HEK293T (cell line): ENCODE measurements at regions not wholly inside any gene's neighbourhood (a gene's known extent, or its start where the extent isn't known, plus 50 kb on each side); places are given as distances from the start of the nearest gene placed in this dataset.

Source experiments
- CTCF ChIA-PET: fragments of 350-600 bp; formaldehyde crosslinking; extraction: SDS; loops from one replicate; lab custom pipeline; 2021; ENCODE audit warnings: antibody characterized with exemption, inconsistent platforms; lab: Yijun Ruan, JAX
- POLR2A ChIA-PET: fragments of 350-600 bp; formaldehyde crosslinking; extraction: SDS; loops from one replicate; lab custom pipeline; 2020; ENCODE audit warnings: antibody characterized with exemption, inconsistent platforms; lab: Yijun Ruan, JAX
- DNase-seq: peaks from one replicate; pipeline ENCODE4 v3.0.0; 2012; ENCODE audit warnings: mixed read lengths; ENCODE audit errors: extremely low spot score
- ARNT ChIP-seq: fragments of 450-650 bp; IDR thresholded peaks from 2 replicates; pipeline ENCODE4 v1.6.1; 2017; ENCODE audit warnings: mild to moderate bottlenecking
- BHLHE40 ChIP-seq: fragments of 450-650 bp; IDR thresholded peaks from 2 replicates; pipeline ENCODE4 v1.6.1; 2016; ENCODE audit warnings: mild to moderate bottlenecking, moderate library complexity, borderline replicate concordance
- CTBP1 ChIP-seq: fragments of 450-650 bp; IDR thresholded peaks from 2 replicates; pipeline ENCODE4 v1.6.1; 2016; ENCODE audit warnings: borderline replicate concordance
- ELF4 ChIP-seq: fragments of 450-650 bp; IDR thresholded peaks from 2 replicates; pipeline ENCODE4 v1.6.1; 2017; ENCODE audit warnings: antibody characterized with exemption
- FOXA1 ChIP-seq: fragments of 450-650 bp; IDR thresholded peaks from 2 replicates; pipeline ENCODE4 v1.6.1; 2016; ENCODE audit warnings: mild to moderate bottlenecking
- FOXK2 ChIP-seq: fragments of 450-650 bp; IDR thresholded peaks from 2 replicates; pipeline ENCODE4 v1.6.1; 2016; ENCODE audit warnings: mild to moderate bottlenecking
- FOXM1 ChIP-seq: fragments of 450-650 bp; IDR thresholded peaks from 2 replicates; pipeline ENCODE4 v1.6.1; 2017; ENCODE audit warnings: mild to moderate bottlenecking, borderline replicate concordance
- HDGF ChIP-seq: fragments of 450-650 bp; IDR thresholded peaks from 2 replicates; pipeline ENCODE4 v1.6.1; 2017; ENCODE audit warnings: antibody characterized with exemption, borderline replicate concordance
- L3MBTL2 ChIP-seq: fragments of 450-650 bp; conservative IDR thresholded peaks from 2 replicates; pipeline ENCODE4 v1.6.1; 2016; ENCODE audit warnings: mild to moderate bottlenecking
- LEF1 ChIP-seq: fragments of 450-650 bp; IDR thresholded peaks from 2 replicates; pipeline ENCODE4 v1.6.1; 2017; ENCODE audit warnings: mild to moderate bottlenecking, borderline replicate concordance
- NFRKB ChIP-seq: fragments of 450-650 bp; IDR thresholded peaks from 2 replicates; pipeline ENCODE4 v1.6.1; 2016; ENCODE audit warnings: mild to moderate bottlenecking, moderate library complexity
- PKNOX1 ChIP-seq: fragments of 450-650 bp; IDR thresholded peaks from 2 replicates; pipeline ENCODE4 v1.6.1; 2016
- SP1 ChIP-seq: fragments of 450-650 bp; IDR thresholded peaks from 2 replicates; pipeline ENCODE4 v1.6.1; 2017
- SUZ12 ChIP-seq: fragments of 450-650 bp; IDR thresholded peaks from 2 replicates; pipeline ENCODE4 v1.6.1; 2016; ENCODE audit warnings: mild to moderate bottlenecking
- TARDBP ChIP-seq: fragments of 450-650 bp; IDR thresholded peaks from 2 replicates; pipeline ENCODE4 v1.6.1; 2016
- ZNF384 ChIP-seq: fragments of 450-650 bp; IDR thresholded peaks from 2 replicates; pipeline ENCODE4 v1.6.1; 2016

- TF ChIP-seq ZNF384 (no peak), PKNOX1 (peak; percentile 70)
- ChIA-PET POLR2A (interaction anchor here (1.6 kb wide), 1 partner anchor 347 kb away, joined by 6 read pairs; the partner anchor contains the start of genes KLLN and PTEN), CTCF (interaction anchor here (0.6 kb wide), 2 partner anchors 8 to 542 kb away, joined by 3 to 4 read pairs; no protein-coding TSS in a partner anchor)
- no peak for DNase-seq
These were observed 346.6 kb downstream of the PTEN start for GRCh38 chr10:88209837-88210561.

GRCh38 chr10:88211230-88211629, 347.8 kb downstream of the PTEN start:
- no peak for DNase-seq
- ChIA-PET CTCF (no interaction called here), POLR2A (no interaction called here)
- TF ChIP-seq SP1 (no peak), TARDBP (no peak), HDGF (no peak), FOXM1 (no peak), BHLHE40 (no peak), ARNT (no peak), PKNOX1 (no peak), ZNF384 (no peak), FOXK2 (no peak), L3MBTL2 (no peak), NFRKB (no peak), CTBP1 (no peak), SUZ12 (no peak), LEF1 (no peak), ELF4 (no peak), FOXA1 (no peak)

GRCh38 chr10:88212069-88212468, 348.6 kb downstream of the PTEN start:
- ChIA-PET CTCF (no interaction called here), POLR2A (no interaction called here)
- no peak for TF ChIP-seq SUZ12
- no peak for TF ChIP-seq L3MBTL2
- TF ChIP-seq BHLHE40: no peak
- no peak for TF ChIP-seq NFRKB
- no peak for TF ChIP-seq FOXA1
- no peak for TF ChIP-seq PKNOX1
- no peak for TF ChIP-seq ELF4
- no peak for TF ChIP-seq ARNT
- no peak for TF ChIP-seq FOXM1
- no peak for DNase-seq

GRCh38 chr10:88213065-88213605, 349.7 kb downstream of the PTEN start:
- POLR2A ChIA-PET: no interaction called here
- no peak for TF ChIP-seq CTBP1
- no peak for TF ChIP-seq FOXM1
- TF ChIP-seq FOXK2: no peak
- no peak for TF ChIP-seq LEF1
- TF ChIP-seq SP1: no peak
- no peak for TF ChIP-seq NFRKB
- no peak for TF ChIP-seq ZNF384
- TF ChIP-seq ARNT: no peak
- TF ChIP-seq PKNOX1: no peak
- TF ChIP-seq L3MBTL2: no peak
- no peak for TF ChIP-seq ELF4
- no peak for TF ChIP-seq TARDBP
- TF ChIP-seq SUZ12: no peak
- TF ChIP-seq BHLHE40: no peak
- no peak for TF ChIP-seq HDGF
- no peak for TF ChIP-seq FOXA1
- no peak for DNase-seq
- CTCF ChIA-PET: no interaction called here

- TF ChIP-seq FOXA1 (no peak), ZNF384 (no peak), HDGF (no peak), ARNT (no peak)
- no peak for DNase-seq
- ChIA-PET POLR2A (no interaction called here), CTCF (no interaction called here)
These were observed 353.6 kb downstream of the PTEN start for GRCh38 chr10:88216976-88217375.

GRCh38 chr10:88218362-88218761, 354.9 kb downstream of the PTEN start:
- no peak for TF ChIP-seq HDGF
- TF ChIP-seq SUZ12: no peak
- TF ChIP-seq FOXM1: no peak
- TF ChIP-seq FOXA1: no peak
- no peak for TF ChIP-seq ZNF384
- no peak for TF ChIP-seq SP1
- TF ChIP-seq LEF1: no peak
- TF ChIP-seq TARDBP: no peak
- no peak for TF ChIP-seq NFRKB
- no peak for TF ChIP-seq ARNT
- TF ChIP-seq FOXK2: no peak
- TF ChIP-seq PKNOX1: no peak
- TF ChIP-seq CTBP1: no peak
- no peak for TF ChIP-seq L3MBTL2
- TF ChIP-seq ELF4: no peak
- TF ChIP-seq BHLHE40: no peak
- CTCF ChIA-PET: no interaction called here
- POLR2A ChIA-PET: no interaction called here
- DNase-seq: no peak
